Skeletal muscle tissue (tissue), 3 donors: ENCODE measurements at regions not wholly inside any gene's neighbourhood (a gene's known extent, or its start where the extent isn't known, plus 50 kb on each side); places are given as distances from the start of the nearest gene placed in this dataset.

Experiments used
- H3K27ac ChIP-seq: one replicate; pipeline ENCODE4 v1.7.0; 2013; ENCODE audit warnings: mild to moderate bottlenecking, low read depth, low read length, inconsistent platforms
- H3K27me3 ChIP-seq, 3 donors: one replicate each; pipeline ENCODE4 v1.7.0; 2013; ENCODE audit warnings: low read length in 3 of 3; ENCODE audit not compliant: control insufficient read depth in 3 of 3, insufficient read depth in 3 of 3
- H3K36me3 ChIP-seq, 3 donors: one replicate each; pipeline ENCODE4 v1.7.0; 2013; ENCODE audit warnings: low read length in 3 of 3; ENCODE audit not compliant: control insufficient read depth in 3 of 3, insufficient read depth in 3 of 3
- H3K4me1 ChIP-seq, 3 donors: one replicate each; pipeline ENCODE4 v1.7.0; 2013; ENCODE audit warnings: low read length in 3 of 3, mild to moderate bottlenecking in 3 of 3; ENCODE audit not compliant: control insufficient read depth in 3 of 3, insufficient read depth in 3 of 3
- H3K4me3 ChIP-seq, 3 donors: one replicate each; pipeline ENCODE4 v1.7.0; 2013; ENCODE audit warnings: low read length in 3 of 3
- H3K9ac ChIP-seq, 3 donors: one replicate each; pipeline ENCODE4 v1.7.0; 2013; ENCODE audit warnings: low read length in 3 of 3, mild to moderate bottlenecking in 3 of 3, moderate library complexity in 2 of 3, low read depth in 1 of 3
- H3K9me3 ChIP-seq, 3 donors: one replicate each; pipeline ENCODE4 v1.7.0; 2013; ENCODE audit warnings: low read length in 3 of 3; ENCODE audit not compliant: control insufficient read depth in 3 of 3
- donor health status: Osteomylitis.

- Histone ChIP-seq H3K27ac (no peak overlapping the region), H3K9me3 (no peaks in the 10 kb centered on the region), H3K9ac (no peak overlapping the region), H3K27me3 (no peaks in the 10 kb centered on the region), H3K4me3 (no peak overlapping the region), H3K36me3 (no peaks in the 10 kb centered on the region), H3K4me1 (no peaks in the 10 kb centered on the region)
Measured at GRCh38 chr18:42412281-42412680, 457.2 kb downstream of the PIK3C3 start.

GRCh38 chr18:42412896-42413295, 457.9 kb downstream of the PIK3C3 start:
- Histone ChIP-seq H3K36me3 (no peaks in the 10 kb centered on the region), H3K27ac (no peak overlapping the region), H3K4me1 (no peaks in the 10 kb centered on the region), H3K9me3 (no peaks in the 10 kb centered on the region), H3K27me3 (no peaks in the 10 kb centered on the region), H3K9ac (no peak overlapping the region), H3K4me3 (no peak overlapping the region)

- Histone ChIP-seq H3K27ac (peak overlapping the region; percentile 19), H3K9me3 (no peaks in the 10 kb centered on the region), H3K4me1 (no peaks in the 10 kb centered on the region), H3K27me3 (no peaks in the 10 kb centered on the region), H3K9ac (no peak overlapping the region), H3K4me3 (no peak overlapping the region), H3K36me3 (no peaks in the 10 kb centered on the region)
Measured at GRCh38 chr18:42413870-42414269, 458.8 kb downstream of the PIK3C3 start.

GRCh38 chr18:42414756-42415454, 459.9 kb downstream of the PIK3C3 start:
- no peaks in the 10 kb centered on the region for H3K36me3 ChIP-seq
- no peaks in the 10 kb centered on the region for H3K4me1 ChIP-seq
- peak overlapping the region; percentile 19 for H3K27ac ChIP-seq
- H3K27me3 ChIP-seq = no peaks in the 10 kb centered on the region
- no peak overlapping the region for H3K4me3 ChIP-seq
- H3K9me3 ChIP-seq = no peaks in the 10 kb centered on the region
- no peak overlapping the region for H3K9ac ChIP-seq

GRCh38 chr18:42417189-42417588, 462.2 kb downstream of the PIK3C3 start:
- H3K36me3 ChIP-seq = no peaks in the 10 kb centered on the region
- no peak overlapping the region for H3K9ac ChIP-seq

GRCh38 chr18:42418121-42418520, 463.1 kb downstream of the PIK3C3 start:
- Histone ChIP-seq H3K9ac (no peak overlapping the region), H3K4me3 (no peak overlapping the region), H3K36me3 (no peaks in the 10 kb centered on the region), H3K9me3 (no peaks in the 10 kb centered on the region), H3K27me3 (no peaks in the 10 kb centered on the region), H3K27ac (no peak overlapping the region), H3K4me1 (no peaks in the 10 kb centered on the region)

More at GRCh38 chr18:42417189-42417588, 462.2 kb downstream of the PIK3C3 start:
- Histone ChIP-seq H3K4me1 (no peaks in the 10 kb centered on the region), H3K27me3 (no peaks in the 10 kb centered on the region), H3K27ac (no peak overlapping the region), H3K4me3 (no peak overlapping the region), H3K9me3 (no peaks in the 10 kb centered on the region)

GRCh38 chr18:42425025-42425424, 470.0 kb downstream of the PIK3C3 start:
- Histone ChIP-seq H3K27ac (no peak overlapping the region), H3K9ac (no peak overlapping the region), H3K27me3 (no peaks in the 10 kb centered on the region), H3K36me3 (no peaks in the 10 kb centered on the region), H3K9me3 (no peaks in the 10 kb centered on the region), H3K4me1 (no peaks in the 10 kb centered on the region), H3K4me3 (no peak overlapping the region)

- Histone ChIP-seq H3K4me1 (no peaks in the 10 kb centered on the region), H3K9me3 (no peaks in the 10 kb centered on the region), H3K27me3 (no peaks in the 10 kb centered on the region), H3K27ac (no peak overlapping the region), H3K4me3 (no peak overlapping the region), H3K36me3 (no peaks in the 10 kb centered on the region), H3K9ac (no peak overlapping the region)
Measured at GRCh38 chr18:42426496-42427015, 471.5 kb downstream of the PIK3C3 start.

- Histone ChIP-seq H3K4me3 (no peak overlapping the region), H3K27me3 (no peaks in the 10 kb centered on the region), H3K9ac (no peak overlapping the region), H3K4me1 (no peaks in the 10 kb centered on the region), H3K27ac (no peak overlapping the region), H3K36me3 (no peaks in the 10 kb centered on the region), H3K9me3 (no peaks in the 10 kb centered on the region)
Measured at GRCh38 chr18:42429196-42429595, 474.2 kb downstream of the PIK3C3 start.

GRCh38 chr18:42436222-42436765, 481.3 kb downstream of the PIK3C3 start:
- H3K9me3 ChIP-seq = no peaks in the 10 kb centered on the region
- H3K27me3 ChIP-seq = no peaks in the 10 kb centered on the region
- H3K4me3 ChIP-seq = no peak overlapping the region
- H3K9ac ChIP-seq = no peak overlapping the region
- H3K4me1 ChIP-seq = no peaks in the 10 kb centered on the region
- no peak overlapping the region for H3K27ac ChIP-seq
- no peaks in the 10 kb centered on the region for H3K36me3 ChIP-seq
